Neural crest cell (in vitro differentiated cells): ENCODE measurements at regions not wholly inside any gene's neighbourhood (a gene's known extent, or its start where the extent isn't known, plus 50 kb on each side); places are given as distances from the start of the nearest gene placed in this dataset.
"Not testable (repeated sequence)": the region's sequence is repeated elsewhere in the genome, so short reads cannot be mapped to it uniquely, and the experiment has no call there.

Experiments used
- DNase-seq: peaks from one replicate; pipeline ENCODE4 v3.0.0; 2021; ENCODE audit warnings: low read depth, mixed read lengths, low spot score
- H3K27ac Mint-ChIP-seq: one replicate; pipeline ENCODE4 v1.8.0; 2021; ENCODE audit warnings: mild to moderate bottlenecking, mixed read lengths; ENCODE audit not compliant: unreplicated experiment
- H3K27me3 Mint-ChIP-seq: 2 replicates; pipeline ENCODE4 v1.8.0; 2021; ENCODE audit warnings: low read depth, mild to moderate bottlenecking, mixed read lengths
- H3K36me3 Mint-ChIP-seq: 2 replicates; pipeline ENCODE4 v1.8.0; 2021; ENCODE audit warnings: low read depth, mild to moderate bottlenecking, mixed read lengths
- H3K4me1 Mint-ChIP-seq: 2 replicates; pipeline ENCODE4 v1.8.0; 2021; ENCODE audit warnings: mixed read lengths
- H3K4me3 Mint-ChIP-seq: one replicate; pipeline ENCODE4 v1.8.0; 2021; ENCODE audit warnings: mild to moderate bottlenecking, mixed read lengths
- H3K9me3 Mint-ChIP-seq: 2 replicates; pipeline ENCODE4 v1.8.0; 2021; ENCODE audit warnings: mixed read lengths
- TF ChIP-seq, protein P1 (sequence below): fragments of 200-600 bp; sonication (generic); conservative IDR thresholded peaks from 2 replicates; pipeline ENCODE4 v1.5.0; 2021; ENCODE audit warnings: antibody characterized with exemption, mild to moderate bottlenecking

GRCh38 chr3:137191133-137191923 lies 233.5 kb downstream of the IL20RB start:
- TF ChIP-seq, protein P1, sequence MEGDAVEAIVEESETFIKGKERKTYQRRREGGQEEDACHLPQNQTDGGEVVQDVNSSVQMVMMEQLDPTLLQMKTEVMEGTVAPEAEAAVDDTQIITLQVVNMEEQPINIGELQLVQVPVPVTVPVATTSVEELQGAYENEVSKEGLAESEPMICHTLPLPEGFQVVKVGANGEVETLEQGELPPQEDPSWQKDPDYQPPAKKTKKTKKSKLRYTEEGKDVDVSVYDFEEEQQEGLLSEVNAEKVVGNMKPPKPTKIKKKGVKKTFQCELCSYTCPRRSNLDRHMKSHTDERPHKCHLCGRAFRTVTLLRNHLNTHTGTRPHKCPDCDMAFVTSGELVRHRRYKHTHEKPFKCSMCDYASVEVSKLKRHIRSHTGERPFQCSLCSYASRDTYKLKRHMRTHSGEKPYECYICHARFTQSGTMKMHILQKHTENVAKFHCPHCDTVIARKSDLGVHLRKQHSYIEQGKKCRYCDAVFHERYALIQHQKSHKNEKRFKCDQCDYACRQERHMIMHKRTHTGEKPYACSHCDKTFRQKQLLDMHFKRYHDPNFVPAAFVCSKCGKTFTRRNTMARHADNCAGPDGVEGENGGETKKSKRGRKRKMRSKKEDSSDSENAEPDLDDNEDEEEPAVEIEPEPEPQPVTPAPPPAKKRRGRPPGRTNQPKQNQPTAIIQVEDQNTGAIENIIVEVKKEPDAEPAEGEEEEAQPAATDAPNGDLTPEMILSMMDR, result no peak
- Mint-ChIP-seq H3K4me3 (no peak overlapping the region), H3K36me3 (no peaks in the 10 kb centered on the region), H3K4me1 (no peaks in the 10 kb centered on the region), H3K9me3 (no peaks in the 10 kb centered on the region), H3K27me3 (no peaks in the 10 kb centered on the region), H3K27ac (no peak overlapping the region)
- no peak for DNase-seq

DNA sequence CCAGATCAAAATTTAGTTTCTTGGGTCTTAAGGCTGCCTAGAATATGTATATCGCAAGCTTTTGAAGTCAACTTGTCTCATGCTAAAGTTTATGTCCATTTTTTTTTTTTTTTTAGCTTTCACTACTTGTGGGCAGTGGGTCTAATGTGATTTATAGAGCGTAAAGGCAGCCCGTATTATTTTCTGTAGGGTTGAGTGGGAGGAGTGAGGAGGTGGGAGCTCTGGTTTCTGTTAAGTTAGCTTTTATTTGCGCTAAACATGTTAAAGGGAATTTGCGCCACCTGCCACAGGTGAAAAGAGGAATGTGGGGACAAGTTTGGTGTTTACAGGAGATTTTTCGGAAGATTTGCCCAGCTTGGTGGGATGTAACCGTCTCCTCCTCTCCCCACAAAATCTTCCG lies 234.2 kb downstream of the IL20RB start:
- no peak overlapping the region for H3K4me3 Mint-ChIP-seq
- no peaks in the 10 kb centered on the region for H3K9me3 Mint-ChIP-seq
- H3K36me3 Mint-ChIP-seq, result no peaks in the 10 kb centered on the region
- TF ChIP-seq, protein P1, result no peak
- no peaks in the 10 kb centered on the region for H3K4me1 Mint-ChIP-seq
- H3K27me3 Mint-ChIP-seq, result no peaks in the 10 kb centered on the region
- DNase-seq, result no peak
- H3K27ac Mint-ChIP-seq, result no peak overlapping the region

GRCh38 chr3:137194301-137194700 lies 236.5 kb downstream of the IL20RB start:
- Mint-ChIP-seq H3K4me1 (no peaks in the 10 kb centered on the region), H3K4me3 (no peak overlapping the region), H3K27me3 (no peaks in the 10 kb centered on the region), H3K27ac (no peak overlapping the region), H3K36me3 (peaks cover under 1% of the 10 kb centered on the region), H3K9me3 (peaks cover under 1% of the 10 kb centered on the region)
- TF ChIP-seq, protein P1, result no peak
- no peak for DNase-seq

DNA sequence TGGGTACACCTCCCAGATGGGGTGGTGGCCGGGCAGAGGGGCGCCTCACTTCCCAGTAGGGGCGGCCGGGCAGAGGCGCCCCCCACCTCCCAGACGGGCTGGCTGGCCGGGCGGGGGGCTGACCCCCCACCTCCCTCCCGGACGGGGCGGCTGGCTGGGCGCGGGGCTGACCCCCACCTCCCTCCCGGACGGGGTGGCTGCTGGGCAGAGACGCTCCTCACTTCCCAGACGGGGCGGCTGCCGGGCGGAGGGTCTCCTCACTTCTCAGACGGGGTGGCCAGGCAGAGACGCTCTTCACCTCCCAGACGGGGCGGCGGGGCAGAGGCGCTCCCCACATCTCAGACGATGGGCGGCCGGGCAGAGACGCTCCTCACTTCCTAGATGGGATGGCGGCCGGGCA lies 240.6 kb downstream of the IL20RB start:
- DNase-seq, H3K27ac Mint-ChIP-seq, H3K27me3 Mint-ChIP-seq, H3K9me3 Mint-ChIP-seq, H3K4me3 Mint-ChIP-seq, H3K36me3 Mint-ChIP-seq, H3K4me1 Mint-ChIP-seq: not testable (repeated sequence)

DNA sequence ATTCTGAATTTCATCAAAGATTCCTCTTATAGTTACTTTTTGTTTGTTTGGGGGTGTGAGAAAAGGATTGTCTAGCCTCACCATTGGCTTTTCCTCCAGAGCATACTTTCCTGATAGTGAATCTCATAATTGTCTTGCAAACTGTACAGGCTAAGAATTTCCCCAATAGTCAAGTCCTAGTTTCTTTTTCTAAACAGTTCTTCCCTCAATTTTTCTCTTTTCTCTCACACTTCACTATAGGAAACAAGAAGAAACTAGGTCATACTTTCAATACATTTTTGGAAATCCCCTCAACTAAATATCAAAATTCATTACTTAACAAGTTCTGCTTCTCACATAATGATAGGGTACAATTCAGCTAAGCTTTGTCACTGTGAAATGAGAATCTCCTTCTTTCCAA lies 241.9 kb downstream of the IL20RB start:
- DNase-seq, result no peak
- Mint-ChIP-seq H3K4me3 (no peak overlapping the region), H3K4me1 (no peaks in the 10 kb centered on the region), H3K27me3 (no peaks in the 10 kb centered on the region), H3K27ac (no peak overlapping the region), H3K36me3 (peaks cover 8% of the 10 kb centered on the region), H3K9me3 (peaks cover 8% of the 10 kb centered on the region)
- TF ChIP-seq, protein P1, result no peak

- Mint-ChIP-seq H3K4me3 (no peak overlapping the region), H3K4me1 (no peaks in the 10 kb centered on the region), H3K27me3 (no peaks in the 10 kb centered on the region), H3K36me3 (peaks cover 8% of the 10 kb centered on the region), H3K27ac (no peak overlapping the region), H3K9me3 (peaks cover 8% of the 10 kb centered on the region)
- DNase-seq, result no peak
- TF ChIP-seq, protein P1, result no peak
Observed at GRCh38 chr3:137201066-137201465, 243.3 kb downstream of the IL20RB start.
